HepG2 (cell line): ENCODE measurements at regions not wholly inside any gene's neighbourhood (a gene's known extent, or its start where the extent isn't known, plus 50 kb on each side); places are given as distances from the start of the nearest gene placed in this dataset.

Source experiments
- ATAC-seq: fragments of 200-7000 bp; cut with Tn5 transposase; 3 replicates; pipeline ENCODE4 v1.9.1; 2020; ENCODE audit warnings: mild to moderate bottlenecking, moderate library complexity
- BruUV-seq: library from RNA; stranded (reverse); fragments of 400-500 nt; replicated peaks from 2 replicates; lab custom pipeline; 2021; lab: Mats Ljungman, UMichigan
- CTCF ChIA-PET: fragments of 300-600 bp; formaldehyde crosslinking; extraction: SDS; loops from one replicate; lab custom pipeline; 2021; ENCODE audit warnings: low total read pairs, inconsistent platforms, low intra/inter-chr PET ratio; lab: Yijun Ruan, JAX
- POLR2A ChIA-PET: fragments of 350-600 bp; sonication (Branson Sonifier 250); formaldehyde crosslinking; loops from one replicate; lab custom pipeline; 2020; ENCODE audit warnings: antibody characterized with exemption, inconsistent platforms; lab: Yijun Ruan, JAX
- DNase-seq: peaks from one replicate; pipeline ENCODE4 v3.0.0-alpha.2; 2015; ENCODE audit warnings: low spot score
- FAIRE-seq: peaks from 3 replicates; lab custom pipeline; 2011; peaks lifted over from hg19 to GRCh38; lab: Jason Lieb, UNC
- H2AFZ ChIP-seq: one replicate; pipeline ENCODE4 v1.6.1; 2011; ENCODE audit warnings: low read length, inconsistent platforms
- H3K27ac ChIP-seq: fragments of 300-600 bp; 3 replicates; pipeline ENCODE4 v1.8.0; 2011; ENCODE audit warnings: mixed run types, mild to moderate bottlenecking, mixed read lengths, low read length, inconsistent platforms; ENCODE audit not compliant: insufficient read depth; ENCODE audit errors: extremely low read length
- H3K27me3 ChIP-seq, 2 experiments: fragments of 200-600 bp in 1 of 2; 2 replicates in 1 of 2; 3 replicates in 1 of 2; pipeline versions ENCODE4 v1.6.0 to v1.8.0; 2011; ENCODE audit warnings: low read length in 2 of 2, mild to moderate bottlenecking in 2 of 2, moderate library complexity in 2 of 2, inconsistent platforms in 1 of 2; ENCODE audit not compliant: insufficient read depth in 2 of 2, control insufficient read depth in 1 of 2
- H3K36me3 ChIP-seq, 2 experiments: fragments of 200-600 bp in 1 of 2; replicated peaks in 1 of 2; 2 replicates in 1 of 2; 3 replicates in 1 of 2; pipeline versions ENCODE4 v1.5.1 to v1.8.0; 2011; ENCODE audit warnings: low read length in 2 of 2, inconsistent platforms in 1 of 2; ENCODE audit not compliant: insufficient read depth in 2 of 2, control insufficient read depth in 1 of 2
- H3K4me1 ChIP-seq: 2 replicates; pipeline ENCODE4 v1.5.1; 2012; ENCODE audit warnings: low read length, inconsistent platforms; ENCODE audit not compliant: insufficient read depth
- H3K4me2 ChIP-seq: 2 replicates; pipeline ENCODE4 v1.6.0; 2011; ENCODE audit warnings: low read depth, low read length, inconsistent platforms
- H3K4me3 ChIP-seq, 3 experiments: fragments of 200-600 bp in 1 of 3; sonication (generic), shearing (Covaris generic) in 1 of 3; replicated peaks in 1 of 3; 2 replicates each; pipeline ENCODE4 v1.5.1; 2011 to 2016; ENCODE audit warnings: low read length in 3 of 3, inconsistent platforms in 2 of 3, low read depth in 2 of 3, mild to moderate bottlenecking in 2 of 3, control low read depth in 1 of 3, mixed read lengths in 1 of 3; ENCODE audit not compliant: insufficient read depth in 1 of 3
- H3K79me2 ChIP-seq: one replicate; pipeline ENCODE4 v1.6.1; 2011; ENCODE audit warnings: low read length, inconsistent platforms; ENCODE audit not compliant: insufficient read depth
- H3K9ac ChIP-seq: 2 replicates; pipeline ENCODE4 v1.6.0; 2011; ENCODE audit warnings: mild to moderate bottlenecking, low read depth, low read length, inconsistent platforms; ENCODE audit not compliant: insufficient read depth
- H3K9me3 ChIP-seq: 2 replicates; pipeline ENCODE4 v1.5.1; 2012; ENCODE audit warnings: mild to moderate bottlenecking, low read length
- H4K20me1 ChIP-seq: 2 replicates; pipeline ENCODE4 v1.6.0; 2011; ENCODE audit warnings: inconsistent platforms, mild to moderate bottlenecking, low read length, moderate library complexity; ENCODE audit not compliant: insufficient read depth
- ATF7 ChIP-seq, 2 experiments: fragments of 450-650 bp in 1 of 2; sonication (generic) in 1 of 2; formaldehyde crosslinking in 1 of 2; IDR thresholded peaks; 2 replicates each; pipeline versions ENCODE4 v1.4.0 to v1.6.1; 2016 to 2020; ENCODE audit warnings: antibody characterized with exemption in 1 of 2, mild to moderate bottlenecking in 1 of 2, missing genetic modification reagents in 1 of 2
- KLF6 ChIP-seq: IDR thresholded peaks from 2 replicates; pipeline ENCODE4 v1.8.0; 2016; ENCODE audit warnings: missing biosample characterization, missing genetic modification reagents
- MXD1 ChIP-seq: sonication (generic); formaldehyde crosslinking; IDR thresholded peaks from 2 replicates; pipeline ENCODE4 v1.4.0; 2020; ENCODE audit warnings: mild to moderate bottlenecking, missing genetic modification reagents
- PAF1 ChIP-seq: IDR thresholded peaks from 2 replicates; pipeline ENCODE4 v1.6.1; 2016; ENCODE audit warnings: missing genetic modification reagents, missing compliant biosample characterization
- PRDM10 ChIP-seq: sonication (generic); formaldehyde crosslinking; IDR thresholded peaks from 2 replicates; pipeline ENCODE4 v1.4.0; 2020; ENCODE audit warnings: low read depth, missing genetic modification reagents
- RBFOX2 ChIP-seq: fragments of 200-400 bp; formaldehyde crosslinking; IDR thresholded peaks from 2 replicates; pipeline ENCODE4 v1.6.1; 2017; ENCODE audit warnings: low read depth, mild to moderate bottlenecking, low read length
- ZBTB26 ChIP-seq: IDR thresholded peaks from 2 replicates; pipeline ENCODE4 v1.6.1; 2016; ENCODE audit warnings: missing compliant biosample characterization, missing genetic modification reagents, borderline replicate concordance
- ZBTB7B ChIP-seq: sonication (generic); formaldehyde crosslinking; IDR thresholded peaks from 2 replicates; pipeline ENCODE4 v1.4.0; 2020; ENCODE audit warnings: missing genetic modification reagents
- ZNF510 ChIP-seq: sonication (generic); formaldehyde crosslinking; IDR thresholded peaks from 2 replicates; pipeline ENCODE4 v1.4.0; 2020; ENCODE audit warnings: low read depth, mild to moderate bottlenecking, missing genetic modification reagents
- ZNF609 ChIP-seq: sonication (generic); formaldehyde crosslinking; IDR thresholded peaks from 2 replicates; pipeline ENCODE4 v1.4.0; 2020; ENCODE audit warnings: mild to moderate bottlenecking, missing genetic modification reagents, borderline replicate concordance
- ZNF704 ChIP-seq: sonication (generic); formaldehyde crosslinking; IDR thresholded peaks from 2 replicates; pipeline ENCODE4 v1.8.1; 2023; ENCODE audit warnings: mild to moderate bottlenecking, inconsistent platforms, moderate library complexity, missing genetic modification reagents, borderline replicate concordance
- ZNF768 ChIP-seq: sonication (generic); formaldehyde crosslinking; IDR thresholded peaks from 2 replicates; pipeline ENCODE4 v1.4.0; 2020; ENCODE audit warnings: missing genetic modification reagents
- ZNF878 ChIP-seq: sonication (generic); formaldehyde crosslinking; IDR thresholded peaks from 2 replicates; pipeline ENCODE4 v1.8.1; 2023; ENCODE audit warnings: mild to moderate bottlenecking, missing genetic modification reagents, moderate library complexity
- ZSCAN30 ChIP-seq: sonication (generic); formaldehyde crosslinking; IDR thresholded peaks from 2 replicates; pipeline ENCODE4 v1.5.0; 2020; ENCODE audit warnings: mild to moderate bottlenecking, missing genetic modification reagents
- whole genome bisulfite sequencing: methylation state at CpG from one replicate; pipeline ENCODE4 v1.1.6; 2017; ENCODE audit warnings: low lambda C conversion rate; 5-methylcytosine and 5-hydroxymethylcytosine counted together
- in situ Hi-C: cut with HindIII; loops from 2 replicates; pipeline ENCODE4 v1.10.0; 2017; ENCODE audit warnings: low pct_unique_long_range_greater_than_20kb; ENCODE audit not compliant: extremely low pct_ligation_motif_present
- intact Hi-C: fragments of 100-400 bp; cut with micrococcal nuclease; formaldehyde crosslinking; loops from one replicate; pipeline ENCODE4 v1.10.0; 2022; ENCODE audit not compliant: unreplicated experiment

- H3K4me2 ChIP-seq = no peak overlapping the region
- in situ Hi-C loops (no loop called here), intact Hi-C loops (no loop called here)
- H4K20me1 ChIP-seq = no peaks in the 10 kb centered on the region
- H3K27ac ChIP-seq = no peak overlapping the region
- DNase-seq (no peak), FAIRE-seq (no peak), ATAC-seq (no peak)
- no peaks in the 10 kb centered on the region for H3K79me2 ChIP-seq
- H3K4me1 ChIP-seq = no peaks in the 10 kb centered on the region
- WGBS = 5% methylated on average over 3 of the region's 3 CpGs
- CTCF ChIA-PET = no interaction called here
- POLR2A ChIA-PET = no interaction called here
- peaks cover 64% of the 10 kb centered on the region for H3K9me3 ChIP-seq
- H3K36me3 ChIP-seq = no peaks in the 10 kb centered on the region
- H3K27me3 ChIP-seq = no peaks in the 10 kb centered on the region
- no peak overlapping the region for H3K9ac ChIP-seq
- H3K4me3 ChIP-seq = no peak overlapping the region
- no peak overlapping the region for H2AFZ ChIP-seq
- no TSS peak for BruUV-seq
- TF ChIP-seq ATF7 (IDR thresholded peaks at IDR 0.05) (no peak), ATF7 (CRISPR knock-in tag; IDR thresholded peaks at IDR 0.05) (no peak), ZSCAN30 (CRISPR knock-in tag) (no peak), ZBTB26 (CRISPR knock-in tag) (no peak), PAF1 (CRISPR knock-in tag) (no peak), ZNF878 (CRISPR knock-in tag) (no peak), ZNF510 (CRISPR knock-in tag) (no peak), ZBTB7B (CRISPR knock-in tag) (no peak), ZNF609 (no peak), ZNF704 (no peak), KLF6 (CRISPR knock-in tag) (no peak), MXD1 (CRISPR knock-in tag) (no peak), ZNF768 (CRISPR knock-in tag) (no peak), PRDM10 (CRISPR knock-in tag) (no peak), RBFOX2 (no peak)
These were observed 317.3 kb upstream of the CDH4 start for GRCh38 chr20:60934724-60935123.
